DOHH2 (cell line): ENCODE measurements at regions not wholly inside any gene's neighbourhood (a gene's known extent, or its start where the extent isn't known, plus 50 kb on each side); places are given as distances from the start of the nearest gene placed in this dataset.

Experiments used
- H3F3A ChIP-seq: fragments of 200-600 bp; sonication (generic), shearing (Covaris generic); 2 replicates; pipeline ENCODE4 v1.6.0; 2016; ENCODE audit warnings: antibody characterized with exemption, mild to moderate bottlenecking; ENCODE audit not compliant: control insufficient read depth, insufficient read depth
- H3K27ac ChIP-seq: fragments of 200-600 bp; sonication (generic); 2 replicates; pipeline ENCODE4 v1.5.1; 2014; ENCODE audit warnings: low read depth, mild to moderate bottlenecking, low read length, moderate library complexity
- H3K27me3 ChIP-seq: fragments of 200-600 bp; sonication (generic); 2 replicates; pipeline ENCODE4 v1.6.1; 2014; ENCODE audit warnings: mild to moderate bottlenecking, low read length, mixed read lengths; ENCODE audit not compliant: control insufficient read depth
- H3K36me3 ChIP-seq: fragments of 200-600 bp; sonication (generic); 2 replicates; pipeline ENCODE4 v1.6.1; 2014; ENCODE audit warnings: mild to moderate bottlenecking, low read length, moderate library complexity, mixed read lengths; ENCODE audit not compliant: control insufficient read depth
- H3K4me1 ChIP-seq: fragments of 200-600 bp; sonication (generic); 2 replicates; pipeline ENCODE4 v1.6.1; 2014; ENCODE audit warnings: mild to moderate bottlenecking, low read length, mixed read lengths; ENCODE audit not compliant: control insufficient read depth
- H3K4me2 ChIP-seq: fragments of 200-600 bp; sonication (generic); 2 replicates; pipeline ENCODE4 v1.6.0; 2014; ENCODE audit warnings: mild to moderate bottlenecking, low read length, moderate library complexity
- H3K4me3 ChIP-seq: fragments of 200-600 bp; sonication (generic); 2 replicates; pipeline ENCODE4 v1.5.1; 2014; ENCODE audit warnings: mild to moderate bottlenecking, low read length, mixed read lengths
- H3K79me2 ChIP-seq: fragments of 200-600 bp; sonication (generic); 2 replicates; pipeline ENCODE4 v1.6.1; 2014; ENCODE audit warnings: mild to moderate bottlenecking, low read length, mixed read lengths; ENCODE audit not compliant: control insufficient read depth
- H3K9me2 ChIP-seq: fragments of 200-600 bp; sonication (generic); replicated peaks from 2 replicates; pipeline ENCODE4 v1.6.1; 2014; ENCODE audit warnings: mild to moderate bottlenecking, low read length, mixed read lengths; ENCODE audit not compliant: control insufficient read depth
- H3K9me3 ChIP-seq: fragments of 200-600 bp; sonication (generic); 2 replicates; pipeline ENCODE4 v1.6.1; 2014; ENCODE audit warnings: antibody characterized with exemption, low read length, mixed read lengths; ENCODE audit not compliant: control insufficient read depth, insufficient read depth
- H4K20me1 ChIP-seq: fragments of 200-600 bp; sonication (generic); 2 replicates; pipeline ENCODE4 v1.6.0; 2014; ENCODE audit warnings: low read depth, mild to moderate bottlenecking, antibody characterized with exemption, low read length, moderate library complexity; ENCODE audit not compliant: control insufficient read depth, insufficient read depth
- EZH2phosphoT487 ChIP-seq: fragments of 200-600 bp; sonication (generic); IDR thresholded peaks from 2 replicates; pipeline ENCODE4 v1.6.1; 2017; ENCODE audit warnings: borderline replicate concordance, mild to moderate bottlenecking, antibody characterized with exemption, low read length, moderate library complexity, mixed read lengths
- TF ChIP-seq, protein P1 (sequence below): fragments of 200-600 bp; sonication (generic); IDR thresholded peaks from one replicate; pipeline ENCODE4 v1.5.1; 2014; ENCODE audit warnings: antibody characterized with exemption, mild to moderate bottlenecking, low read depth, low read length; ENCODE audit not compliant: poor library complexity, severe bottlenecking

DNA sequence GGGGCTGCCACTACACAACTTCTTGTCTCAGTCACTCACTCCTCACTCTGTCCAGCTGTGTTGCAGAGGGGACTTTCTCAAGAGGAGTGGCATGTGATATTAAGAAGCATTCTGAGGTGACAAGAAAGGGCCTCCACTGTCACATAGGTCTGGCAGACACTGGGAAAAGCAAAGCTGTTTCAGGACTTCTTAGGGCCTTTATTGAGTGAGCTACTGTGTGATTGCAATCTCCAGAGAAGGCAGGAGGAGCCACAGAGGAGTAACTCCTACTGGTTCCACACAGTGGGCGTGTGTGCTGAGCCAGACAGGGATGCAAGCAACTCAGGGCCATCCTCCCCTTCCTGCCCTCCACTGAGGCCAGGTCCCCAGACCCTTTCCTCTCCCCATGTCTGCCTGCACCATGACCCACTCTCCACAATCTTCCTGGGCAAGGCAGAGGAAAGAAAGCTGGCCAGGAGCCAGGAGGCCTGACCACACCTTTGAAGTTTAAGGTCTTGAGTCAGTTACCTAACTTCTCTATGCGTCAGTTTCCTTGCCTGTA, 262.0 kb upstream of the ZMIZ1 start:
- H3K4me3 ChIP-seq = no peak overlapping the region
- no peaks in the 10 kb centered on the region for H3K79me2 ChIP-seq
- H3K9me2 ChIP-seq = no peaks in the 10 kb centered on the region
- no peaks in the 10 kb centered on the region for H4K20me1 ChIP-seq
- no peaks in the 10 kb centered on the region for H3K9me3 ChIP-seq
- TF ChIP-seq EZH2phosphoT487 = no peak
- TF ChIP-seq, protein P1, sequence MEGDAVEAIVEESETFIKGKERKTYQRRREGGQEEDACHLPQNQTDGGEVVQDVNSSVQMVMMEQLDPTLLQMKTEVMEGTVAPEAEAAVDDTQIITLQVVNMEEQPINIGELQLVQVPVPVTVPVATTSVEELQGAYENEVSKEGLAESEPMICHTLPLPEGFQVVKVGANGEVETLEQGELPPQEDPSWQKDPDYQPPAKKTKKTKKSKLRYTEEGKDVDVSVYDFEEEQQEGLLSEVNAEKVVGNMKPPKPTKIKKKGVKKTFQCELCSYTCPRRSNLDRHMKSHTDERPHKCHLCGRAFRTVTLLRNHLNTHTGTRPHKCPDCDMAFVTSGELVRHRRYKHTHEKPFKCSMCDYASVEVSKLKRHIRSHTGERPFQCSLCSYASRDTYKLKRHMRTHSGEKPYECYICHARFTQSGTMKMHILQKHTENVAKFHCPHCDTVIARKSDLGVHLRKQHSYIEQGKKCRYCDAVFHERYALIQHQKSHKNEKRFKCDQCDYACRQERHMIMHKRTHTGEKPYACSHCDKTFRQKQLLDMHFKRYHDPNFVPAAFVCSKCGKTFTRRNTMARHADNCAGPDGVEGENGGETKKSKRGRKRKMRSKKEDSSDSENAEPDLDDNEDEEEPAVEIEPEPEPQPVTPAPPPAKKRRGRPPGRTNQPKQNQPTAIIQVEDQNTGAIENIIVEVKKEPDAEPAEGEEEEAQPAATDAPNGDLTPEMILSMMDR = no peak
- peaks cover 2% of the 10 kb centered on the region for H3K27me3 ChIP-seq
- no peaks in the 10 kb centered on the region for H3F3A ChIP-seq
- H3K27ac ChIP-seq = no peak overlapping the region
- no peak overlapping the region for H3K4me2 ChIP-seq
- H3K4me1 ChIP-seq = no peaks in the 10 kb centered on the region
- H3K36me3 ChIP-seq = no peaks in the 10 kb centered on the region

DNA sequence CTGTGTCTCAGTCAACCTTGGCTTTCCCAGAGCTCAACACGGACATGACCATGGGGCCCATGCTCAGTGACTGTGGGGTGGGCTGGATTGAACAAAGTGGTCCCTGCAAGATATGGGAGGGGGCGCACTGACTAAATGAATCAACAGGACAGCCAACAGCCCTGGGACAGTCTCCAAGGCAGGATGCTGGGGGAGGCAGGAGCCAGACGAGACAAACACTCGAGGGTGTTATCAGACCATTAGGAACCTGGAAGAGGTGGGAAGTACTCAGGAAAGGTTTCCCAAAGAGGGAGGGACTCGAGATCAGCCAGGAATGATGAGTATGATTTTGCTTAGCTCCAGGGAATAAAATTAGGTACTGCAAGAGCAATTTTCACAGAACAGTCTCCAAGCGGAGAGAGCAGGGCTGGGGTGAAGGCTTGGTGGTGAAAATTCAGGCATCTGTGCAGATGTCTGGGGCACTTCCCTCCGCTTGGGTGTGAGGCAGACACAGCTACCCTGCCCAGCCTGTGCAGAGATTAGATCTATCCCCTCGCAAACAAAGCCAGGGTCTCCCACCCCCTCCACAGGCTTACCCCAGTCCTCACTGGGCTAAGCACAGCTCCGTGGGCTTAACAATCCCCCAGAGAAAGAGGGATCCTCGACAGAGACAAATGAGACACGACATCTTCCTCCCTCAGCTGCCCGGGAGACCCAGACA, 261.1 kb upstream of the ZMIZ1 start:
- no peaks in the 10 kb centered on the region for H3K79me2 ChIP-seq
- no peaks in the 10 kb centered on the region for H3K9me3 ChIP-seq
- no peaks in the 10 kb centered on the region for H3K4me1 ChIP-seq
- no peaks in the 10 kb centered on the region for H3K36me3 ChIP-seq
- H4K20me1 ChIP-seq = no peaks in the 10 kb centered on the region
- H3K9me2 ChIP-seq = no peaks in the 10 kb centered on the region
- H3K4me2 ChIP-seq = no peak overlapping the region
- no peak overlapping the region for H3K4me3 ChIP-seq
- no peak overlapping the region for H3K27ac ChIP-seq
- TF ChIP-seq, protein P1 = no peak
- no peak for TF ChIP-seq EZH2phosphoT487
- no peaks in the 10 kb centered on the region for H3F3A ChIP-seq
- H3K27me3 ChIP-seq = peaks cover 9% of the 10 kb centered on the region

DNA sequence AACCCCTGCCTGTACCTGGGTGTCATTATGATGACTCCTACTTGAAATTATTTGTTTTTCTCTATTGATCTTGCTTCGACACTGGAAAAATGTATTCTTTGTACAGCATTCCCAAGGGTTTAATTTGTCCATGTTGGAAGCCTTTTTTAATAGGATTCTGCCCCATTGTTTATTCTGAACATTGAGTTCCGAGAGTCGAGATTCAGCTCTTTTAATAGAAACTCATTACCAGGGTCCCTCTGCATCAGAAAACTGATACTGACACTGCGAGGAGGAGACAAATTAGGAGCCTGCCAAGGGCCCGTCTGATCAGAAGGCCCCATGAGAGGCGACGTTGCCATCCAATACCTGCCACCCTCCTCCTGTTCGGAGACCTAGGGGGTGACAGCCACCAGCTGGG, 260.5 kb upstream of the ZMIZ1 start:
- Histone ChIP-seq H3K79me2 (no peaks in the 10 kb centered on the region), H3K9me2 (no peaks in the 10 kb centered on the region), H3K27me3 (peaks cover 15% of the 10 kb centered on the region), H3K4me1 (no peaks in the 10 kb centered on the region), H3K36me3 (no peaks in the 10 kb centered on the region), H4K20me1 (no peaks in the 10 kb centered on the region), H3K9me3 (no peaks in the 10 kb centered on the region), H3K4me3 (no peak overlapping the region), H3K4me2 (no peak overlapping the region), H3K27ac (no peak overlapping the region), H3F3A (no peaks in the 10 kb centered on the region)
- no peak for TF ChIP-seq EZH2phosphoT487
- TF ChIP-seq, protein P1 = no peak
